ENCODE measurements at regions not wholly inside any gene's neighbourhood (a gene's known extent, or its start where the extent isn't known, plus 50 kb on each side); places are given as distances from the start of the nearest gene placed in this dataset.

GRCh38 chr17:14553847-14554246 is 253.0 kb downstream of the HS3ST3B1 start:
- intact Hi-C loops (cut with DNase I; ENCODE audit: low total_unique reads), result no loop called here
- TF ChIP-seq, protein P1, sequence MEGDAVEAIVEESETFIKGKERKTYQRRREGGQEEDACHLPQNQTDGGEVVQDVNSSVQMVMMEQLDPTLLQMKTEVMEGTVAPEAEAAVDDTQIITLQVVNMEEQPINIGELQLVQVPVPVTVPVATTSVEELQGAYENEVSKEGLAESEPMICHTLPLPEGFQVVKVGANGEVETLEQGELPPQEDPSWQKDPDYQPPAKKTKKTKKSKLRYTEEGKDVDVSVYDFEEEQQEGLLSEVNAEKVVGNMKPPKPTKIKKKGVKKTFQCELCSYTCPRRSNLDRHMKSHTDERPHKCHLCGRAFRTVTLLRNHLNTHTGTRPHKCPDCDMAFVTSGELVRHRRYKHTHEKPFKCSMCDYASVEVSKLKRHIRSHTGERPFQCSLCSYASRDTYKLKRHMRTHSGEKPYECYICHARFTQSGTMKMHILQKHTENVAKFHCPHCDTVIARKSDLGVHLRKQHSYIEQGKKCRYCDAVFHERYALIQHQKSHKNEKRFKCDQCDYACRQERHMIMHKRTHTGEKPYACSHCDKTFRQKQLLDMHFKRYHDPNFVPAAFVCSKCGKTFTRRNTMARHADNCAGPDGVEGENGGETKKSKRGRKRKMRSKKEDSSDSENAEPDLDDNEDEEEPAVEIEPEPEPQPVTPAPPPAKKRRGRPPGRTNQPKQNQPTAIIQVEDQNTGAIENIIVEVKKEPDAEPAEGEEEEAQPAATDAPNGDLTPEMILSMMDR (IDR thresholded peaks at IDR 0.05 in 4 of 5, conservative IDR thresholded peaks at IDR 0.05 in 1 of 5), result no peak
- TF ChIP-seq POLR2A (IDR thresholded peaks at IDR 0.05), result no peak
- no peaks in the 10 kb centered on the region for H3K36me3 ChIP-seq
- H3K27ac ChIP-seq, result no peak overlapping the region
- in situ Hi-C loops (cut with MboI; ENCODE audit: low sequenced_read_pairs in 4 of 4), result no loop called here
- no peaks in the 10 kb centered on the region for H3K4me1 ChIP-seq
- no peaks in the 10 kb centered on the region for H3K9me3 ChIP-seq
- no peak overlapping the region for H3K4me3 ChIP-seq
- H3K27me3 ChIP-seq, result no peaks in the 10 kb centered on the region
- ATAC-seq (no peak), DNase-seq (no peak)

DNA sequence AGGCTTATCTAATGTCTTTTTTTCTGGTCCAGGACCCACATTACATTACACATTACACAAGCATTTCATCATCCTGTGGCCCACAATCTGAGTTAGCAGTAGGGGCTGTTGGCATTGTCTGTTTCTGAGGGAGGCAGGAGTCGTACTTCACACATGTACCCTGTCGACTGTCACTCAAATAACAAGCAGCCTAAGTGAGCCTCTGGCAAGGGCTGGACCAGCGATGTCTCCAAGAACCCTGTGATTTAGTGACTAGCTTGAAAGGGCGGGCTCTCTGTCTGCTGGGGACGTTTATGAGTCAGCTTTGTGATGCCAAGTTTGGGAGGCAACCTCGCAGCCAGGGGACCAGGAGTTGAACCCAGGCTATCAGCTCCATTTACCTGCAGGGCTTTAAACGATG is 251.4 kb downstream of the HS3ST3B1 start:
- Histone ChIP-seq H3K4me3 (no peak overlapping the region), H3K4me1 (no peaks in the 10 kb centered on the region), H3K9me3 (no peaks in the 10 kb centered on the region), H3K36me3 (no peaks in the 10 kb centered on the region), H3K27me3 (no peaks in the 10 kb centered on the region), H3K27ac (no peak overlapping the region)
- TF ChIP-seq, protein P1 (IDR thresholded peaks at IDR 0.05 in 4 of 5, conservative IDR thresholded peaks at IDR 0.05 in 1 of 5), result no peak
- no peak for TF ChIP-seq POLR2A (IDR thresholded peaks at IDR 0.05)
- DNase-seq (no peak), ATAC-seq (no peak)
- in situ Hi-C loops (cut with MboI; ENCODE audit: low sequenced_read_pairs in 4 of 4), result no loop called here
- intact Hi-C loops (cut with DNase I; ENCODE audit: low total_unique reads), result no loop called here

- Histone ChIP-seq H3K27me3 (no peaks in the 10 kb centered on the region), H3K27ac (no peak overlapping the region), H3K4me1 (no peaks in the 10 kb centered on the region), H3K4me3 (no peak overlapping the region), H3K9me3 (no peaks in the 10 kb centered on the region), H3K36me3 (no peaks in the 10 kb centered on the region)
- no peak for DNase-seq
- no peak for ATAC-seq
- intact Hi-C loops (cut with DNase I; ENCODE audit: low total_unique reads), result no loop called here
- TF ChIP-seq, protein P1 (IDR thresholded peaks at IDR 0.05 in 4 of 5, conservative IDR thresholded peaks at IDR 0.05 in 1 of 5), result no peak
- TF ChIP-seq POLR2A (IDR thresholded peaks at IDR 0.05), result no peak
- in situ Hi-C loops (cut with MboI; ENCODE audit: low sequenced_read_pairs in 4 of 4), result no loop called here
Observed at GRCh38 chr17:14547556-14547955, 246.7 kb downstream of the HS3ST3B1 start.

GRCh38 chr17:14547016-14547415 is 246.1 kb downstream of the HS3ST3B1 start:
- in situ Hi-C loops (cut with MboI; ENCODE audit: low sequenced_read_pairs in 4 of 4), result no loop called here
- ATAC-seq (no peak), DNase-seq (no peak)
- Histone ChIP-seq H3K36me3 (no peaks in the 10 kb centered on the region), H3K4me3 (no peak overlapping the region), H3K27ac (no peak overlapping the region), H3K27me3 (no peaks in the 10 kb centered on the region), H3K4me1 (no peaks in the 10 kb centered on the region), H3K9me3 (no peaks in the 10 kb centered on the region)
- intact Hi-C loops (cut with DNase I; ENCODE audit: low total_unique reads), result no loop called here
- TF ChIP-seq, protein P1 (IDR thresholded peaks at IDR 0.05 in 4 of 5, conservative IDR thresholded peaks at IDR 0.05 in 1 of 5), result no peak
- no peak for TF ChIP-seq POLR2A (IDR thresholded peaks at IDR 0.05)

DNA sequence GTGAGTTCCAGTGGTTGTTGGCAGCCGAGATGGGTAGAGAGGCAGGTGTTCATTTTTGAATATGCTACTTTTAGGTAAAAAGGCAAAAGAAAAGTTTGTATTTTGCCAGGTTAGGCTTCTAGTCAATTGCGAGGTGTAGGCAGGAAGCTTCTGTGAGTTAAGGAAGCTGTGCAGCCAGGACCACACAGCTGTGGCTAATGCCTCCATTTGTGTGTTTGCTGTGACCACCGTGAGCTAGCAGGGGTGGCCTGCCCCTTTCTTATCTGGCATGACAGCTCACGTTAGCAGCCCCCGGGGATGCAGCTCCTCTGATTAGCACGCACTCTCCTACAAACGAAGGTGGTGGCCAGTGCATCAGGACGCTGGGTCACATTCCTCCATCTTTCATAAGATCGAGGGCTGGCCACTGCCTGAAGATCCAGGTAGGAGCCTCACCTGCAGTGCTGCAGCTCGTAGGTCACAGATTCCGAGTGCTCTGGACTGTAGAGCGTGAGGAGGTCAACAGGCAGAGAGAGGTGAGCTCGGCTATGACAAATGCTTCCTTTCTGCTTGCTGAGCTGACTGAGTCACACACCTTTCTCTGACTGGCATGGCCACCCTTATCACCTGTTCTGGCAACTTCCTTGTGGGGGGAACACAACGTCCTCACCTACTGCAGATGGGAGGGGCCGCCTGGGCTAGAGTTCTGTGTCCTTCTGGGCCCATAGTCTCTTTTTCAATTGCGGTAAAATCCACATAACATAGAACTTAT is 244.4 kb downstream of the HS3ST3B1 start:
- Histone ChIP-seq H3K27ac (no peak overlapping the region), H3K4me1 (no peaks in the 10 kb centered on the region), H3K36me3 (no peaks in the 10 kb centered on the region), H3K4me3 (no peak overlapping the region), H3K9me3 (no peaks in the 10 kb centered on the region), H3K27me3 (no peaks in the 10 kb centered on the region)
- intact Hi-C loops (cut with DNase I; ENCODE audit: low total_unique reads) (no loop called here), in situ Hi-C loops (cut with MboI; ENCODE audit: low sequenced_read_pairs in 4 of 4) (no loop called here)
- TF ChIP-seq, protein P1 (IDR thresholded peaks at IDR 0.05 in 4 of 5, conservative IDR thresholded peaks at IDR 0.05 in 1 of 5), result no peak
- TF ChIP-seq POLR2A (IDR thresholded peaks at IDR 0.05), result no peak
- ATAC-seq (no peak), DNase-seq (no peak)

All from gastrocnemius medialis (tissue), 4 donors.